ENCODE measurements at regions not wholly inside any gene's neighbourhood (a gene's known extent, or its start where the extent isn't known, plus 50 kb on each side); places are given as distances from the start of the nearest gene placed in this dataset.

DNA sequence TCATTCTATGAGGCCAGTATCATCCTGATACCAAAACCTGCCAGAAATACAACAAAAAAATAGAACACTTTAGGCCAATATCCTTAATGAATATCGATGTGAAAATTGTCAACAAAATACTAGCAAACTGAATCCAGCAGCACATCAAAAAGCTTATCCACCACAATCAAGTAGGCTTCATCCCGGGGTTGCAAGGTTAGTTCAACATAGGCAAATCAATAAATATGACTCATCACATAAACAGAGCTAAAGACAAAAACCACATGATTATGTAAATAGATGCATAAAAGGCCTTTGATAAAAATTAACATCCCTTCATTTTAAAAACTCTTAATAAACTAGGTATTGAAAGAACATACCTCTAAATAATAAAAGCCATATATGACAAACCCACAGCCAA is 403.2 kb upstream of the AZI2 start:
- Histone ChIP-seq H3K4me1 (ENCODE audit: control insufficient read depth in 1 of 2, insufficient read depth in 1 of 2, low read depth in 1 of 2, low read length in 1 of 2) (no peaks in the 10 kb centered on the region), H3K27ac (no peak overlapping the region), H3K4me3 (ENCODE audit: low read depth in 1 of 2, low read length in 1 of 2) (no peak overlapping the region), H3K27me3 (no peaks in the 10 kb centered on the region), H3K36me3 (no peaks in the 10 kb centered on the region), H3K9me3 (no peaks in the 10 kb centered on the region)
- TF ChIP-seq, protein P1, sequence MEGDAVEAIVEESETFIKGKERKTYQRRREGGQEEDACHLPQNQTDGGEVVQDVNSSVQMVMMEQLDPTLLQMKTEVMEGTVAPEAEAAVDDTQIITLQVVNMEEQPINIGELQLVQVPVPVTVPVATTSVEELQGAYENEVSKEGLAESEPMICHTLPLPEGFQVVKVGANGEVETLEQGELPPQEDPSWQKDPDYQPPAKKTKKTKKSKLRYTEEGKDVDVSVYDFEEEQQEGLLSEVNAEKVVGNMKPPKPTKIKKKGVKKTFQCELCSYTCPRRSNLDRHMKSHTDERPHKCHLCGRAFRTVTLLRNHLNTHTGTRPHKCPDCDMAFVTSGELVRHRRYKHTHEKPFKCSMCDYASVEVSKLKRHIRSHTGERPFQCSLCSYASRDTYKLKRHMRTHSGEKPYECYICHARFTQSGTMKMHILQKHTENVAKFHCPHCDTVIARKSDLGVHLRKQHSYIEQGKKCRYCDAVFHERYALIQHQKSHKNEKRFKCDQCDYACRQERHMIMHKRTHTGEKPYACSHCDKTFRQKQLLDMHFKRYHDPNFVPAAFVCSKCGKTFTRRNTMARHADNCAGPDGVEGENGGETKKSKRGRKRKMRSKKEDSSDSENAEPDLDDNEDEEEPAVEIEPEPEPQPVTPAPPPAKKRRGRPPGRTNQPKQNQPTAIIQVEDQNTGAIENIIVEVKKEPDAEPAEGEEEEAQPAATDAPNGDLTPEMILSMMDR (IDR thresholded peaks at IDR 0.05) = no peak

DNA sequence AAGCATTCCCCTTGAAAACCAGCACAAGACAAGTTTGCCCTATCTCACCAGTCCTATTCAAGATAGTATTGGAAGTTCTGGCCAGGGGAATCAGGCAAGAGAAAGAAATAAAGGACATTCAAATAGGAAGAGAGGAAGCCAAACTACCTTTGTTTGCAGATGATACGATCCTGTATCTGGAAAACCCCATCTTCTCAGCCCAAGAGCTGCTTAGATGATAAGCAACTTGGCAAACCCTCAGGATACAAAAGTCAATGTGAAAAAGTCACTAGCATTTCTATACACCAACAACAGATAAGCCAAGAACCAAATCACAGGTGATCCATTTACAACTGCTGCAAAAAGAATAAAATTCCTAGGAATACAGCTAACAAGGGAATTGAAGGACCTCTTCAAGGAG is 403.7 kb upstream of the AZI2 start:
- Histone ChIP-seq H3K9me3 (no peaks in the 10 kb centered on the region), H3K27me3 (no peaks in the 10 kb centered on the region), H3K27ac (no peak overlapping the region), H3K4me3 (ENCODE audit: low read depth in 1 of 2, low read length in 1 of 2) (no peak overlapping the region), H3K4me1 (ENCODE audit: control insufficient read depth in 1 of 2, insufficient read depth in 1 of 2, low read depth in 1 of 2, low read length in 1 of 2) (no peaks in the 10 kb centered on the region), H3K36me3 (no peaks in the 10 kb centered on the region)
- TF ChIP-seq, protein P1 (IDR thresholded peaks at IDR 0.05) = no peak

DNA sequence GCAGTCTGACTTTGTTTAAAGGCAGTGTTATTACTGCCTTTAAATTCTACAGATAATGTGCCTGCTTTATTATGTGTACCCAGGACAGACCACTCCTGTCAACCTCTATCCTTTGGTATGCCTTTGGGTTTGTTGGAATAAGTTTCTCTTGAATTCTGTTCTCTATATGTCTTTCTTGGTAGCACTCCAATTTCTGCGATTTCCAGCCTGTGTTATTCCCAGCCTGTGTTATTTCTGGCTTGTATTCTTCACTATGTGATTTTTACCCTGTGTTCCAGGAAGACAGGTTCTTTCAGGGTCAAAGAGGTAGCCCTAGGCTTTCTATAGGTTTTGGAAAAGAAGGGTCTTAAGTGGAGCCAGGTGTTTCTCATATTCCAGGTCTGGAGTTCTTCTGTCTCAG is 407.4 kb upstream of the AZI2 start:
- no peaks in the 10 kb centered on the region for H3K4me1 ChIP-seq (ENCODE audit: control insufficient read depth in 1 of 2, insufficient read depth in 1 of 2, low read depth in 1 of 2, low read length in 1 of 2)
- TF ChIP-seq, protein P1 (IDR thresholded peaks at IDR 0.05) = no peak
- no peaks in the 10 kb centered on the region for H3K36me3 ChIP-seq
- H3K27ac ChIP-seq = no peak overlapping the region
- no peaks in the 10 kb centered on the region for H3K9me3 ChIP-seq
- no peak overlapping the region for H3K4me3 ChIP-seq (ENCODE audit: low read depth in 1 of 2, low read length in 1 of 2)
- no peaks in the 10 kb centered on the region for H3K27me3 ChIP-seq

DNA sequence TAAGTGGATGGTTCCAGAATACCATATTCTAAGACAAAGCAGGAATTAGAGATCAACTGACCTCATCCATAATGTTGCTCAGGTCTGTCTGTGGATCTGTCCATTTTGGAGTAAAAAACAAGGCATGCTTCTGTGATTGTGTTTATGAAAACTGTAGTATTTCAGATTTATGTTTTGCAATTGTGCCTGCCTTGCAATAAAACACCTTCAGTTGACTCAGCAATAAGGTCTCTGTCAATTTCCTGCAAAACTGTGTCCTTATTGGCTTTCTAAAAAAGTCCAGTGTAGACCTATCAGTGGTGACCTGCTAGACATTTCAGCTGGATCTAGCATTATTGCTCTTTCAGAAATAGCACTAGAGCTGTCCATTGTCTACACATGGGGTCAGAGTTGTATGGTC is 409.5 kb upstream of the AZI2 start:
- TF ChIP-seq, protein P1 (IDR thresholded peaks at IDR 0.05) = no peak
- no peaks in the 10 kb centered on the region for H3K9me3 ChIP-seq
- H3K27me3 ChIP-seq = no peaks in the 10 kb centered on the region
- no peaks in the 10 kb centered on the region for H3K36me3 ChIP-seq
- H3K4me1 ChIP-seq (ENCODE audit: control insufficient read depth in 1 of 2, insufficient read depth in 1 of 2, low read depth in 1 of 2, low read length in 1 of 2) = no peaks in the 10 kb centered on the region
- H3K27ac ChIP-seq = no peak overlapping the region
- H3K4me3 ChIP-seq (ENCODE audit: low read depth in 1 of 2, low read length in 1 of 2) = no peak overlapping the region

DNA sequence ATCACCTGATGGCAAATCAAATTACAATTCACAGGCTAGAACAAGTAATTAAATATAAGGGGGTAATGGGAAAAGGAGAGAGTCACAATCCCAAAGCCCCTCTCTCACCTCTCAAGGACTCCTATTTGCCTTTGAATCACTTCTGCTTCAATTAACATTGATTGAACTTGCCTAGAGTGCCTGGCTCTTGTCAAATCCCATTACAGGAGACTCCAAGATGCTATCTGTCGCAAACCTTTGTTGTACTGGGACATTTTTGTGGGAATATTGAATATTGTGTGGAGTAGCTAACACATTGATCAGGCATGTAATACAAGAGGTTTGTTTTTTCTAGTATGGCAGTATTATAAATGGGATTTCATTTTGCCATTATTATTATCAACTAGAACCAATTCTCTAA is 412.8 kb upstream of the AZI2 start:
- Histone ChIP-seq H3K27me3 (no peaks in the 10 kb centered on the region), H3K4me1 (ENCODE audit: control insufficient read depth in 1 of 2, insufficient read depth in 1 of 2, low read depth in 1 of 2, low read length in 1 of 2) (no peaks in the 10 kb centered on the region), H3K27ac (no peak overlapping the region), H3K9me3 (no peaks in the 10 kb centered on the region), H3K4me3 (ENCODE audit: low read depth in 1 of 2, low read length in 1 of 2) (no peak overlapping the region), H3K36me3 (no peaks in the 10 kb centered on the region)
- TF ChIP-seq, protein P1 (IDR thresholded peaks at IDR 0.05) = no peak

GRCh38 chr3:28765194-28765593 is 416.6 kb upstream of the AZI2 start:
- TF ChIP-seq, protein P1 (IDR thresholded peaks at IDR 0.05) = no peak
- H3K27me3 ChIP-seq = no peaks in the 10 kb centered on the region
- H3K36me3 ChIP-seq = no peaks in the 10 kb centered on the region
- H3K4me1 ChIP-seq (ENCODE audit: control insufficient read depth in 1 of 2, insufficient read depth in 1 of 2, low read depth in 1 of 2, low read length in 1 of 2) = no peaks in the 10 kb centered on the region
- no peaks in the 10 kb centered on the region for H3K9me3 ChIP-seq
- no peak overlapping the region for H3K27ac ChIP-seq
- no peak overlapping the region for H3K4me3 ChIP-seq (ENCODE audit: low read depth in 1 of 2, low read length in 1 of 2)
